Stomach (tissue), 8 donors: ENCODE measurements at regions not wholly inside any gene's neighbourhood (a gene's known extent, or its start where the extent isn't known, plus 50 kb on each side); places are given as distances from the start of the nearest gene placed in this dataset.

Experiments used
- DNase-seq, 2 donors: peaks; one replicate each; pipeline versions ENCODE4 v3.0.0 to v3.0.0-alpha.2; 2013 to 2019
- H3K27ac ChIP-seq, 5 donors: fragments of 200-600 bp in 4 of 5; sonication (generic) in 4 of 5; one replicate each; pipeline ENCODE4 v1.5.1; 2013 to 2019; ENCODE audit warnings: mild to moderate bottlenecking in 1 of 5, moderate library complexity in 1 of 5
- H3K27me3 ChIP-seq, 3 donors: fragments of 200-600 bp; sonication (generic); one replicate each; pipeline ENCODE4 v1.5.1; 2017 to 2019; ENCODE audit warnings: mixed run types in 1 of 3
- H3K36me3 ChIP-seq, 4 donors: fragments of 200-600 bp; sonication (generic); 1 replicate in 3 of 4; 2 replicates in 1 of 4; pipeline ENCODE4 v1.5.1; 2016 to 2019
- H3K4me1 ChIP-seq, 4 donors: fragments of 200-600 bp; sonication (generic); one replicate each; pipeline ENCODE4 v1.5.1; 2016 to 2019
- H3K4me3 ChIP-seq, 4 donors: fragments of 200-600 bp; sonication (generic) in 3 of 4; one replicate each; pipeline ENCODE4 v1.5.1; 2016 to 2019; ENCODE audit warnings: mild to moderate bottlenecking in 1 of 4
- H3K9me3 ChIP-seq, 4 donors: fragments of 200-600 bp; sonication (generic); one replicate each; pipeline ENCODE4 v1.5.1; 2016 to 2019
- CTCF ChIP-seq, 7 experiments: fragments of 450-650 bp in 4 of 7; fragments of 200-600 bp in 3 of 7; sonication (generic) in 3 of 7; IDR thresholded peaks; one replicate each; pipeline ENCODE4 v1.5.1; 2016 to 2019; ENCODE audit warnings: antibody characterized with exemption in 7 of 7, control low read depth in 2 of 7, mild to moderate bottlenecking in 1 of 7
- EP300 ChIP-seq: sonication (generic); formaldehyde crosslinking; IDR thresholded peaks from one replicate; pipeline ENCODE4 v1.6.1; 2017; ENCODE audit warnings: antibody characterized with exemption
- POLR2A ChIP-seq, 4 donors: fragments of 450-650 bp; IDR thresholded peaks; one replicate each; pipeline ENCODE4 v1.6.1; 2016; ENCODE audit warnings: antibody characterized with exemption in 4 of 4, control low read depth in 2 of 4, mild to moderate bottlenecking in 1 of 4, moderate library complexity in 1 of 4
- POLR2AphosphoS5 ChIP-seq, 3 donors: sonication (generic); formaldehyde crosslinking; IDR thresholded peaks; one replicate each; pipeline ENCODE4 v1.6.1; 2016; ENCODE audit warnings: antibody characterized with exemption in 3 of 3
- WGBS, 5 donors: extraction: QIAGEN DNeasy Blood & Tissue Kit in 3 of 5; methylation state at CpG; one replicate each; pipeline versions ENCODE4 v1.1.5 to v1.1.7; 2013 to 2018; 5-methylcytosine and 5-hydroxymethylcytosine counted together
- intact Hi-C: fragments of 100-400 bp; cut with DNase I; formaldehyde crosslinking; loops from one replicate; pipeline ENCODE4 v1.15.1; 2023; ENCODE audit warnings: low total_unique reads
- donor health status: healthy with polysubstance abuse.
- donor health status: Bipolar disorder and iron deficiency.
- donor health status: healthy.

- TF ChIP-seq POLR2AphosphoS5 (IDR thresholded peaks at IDR 0.05) (no peak), CTCF (IDR thresholded peaks at IDR 0.05) (no peak)
- H3K36me3 ChIP-seq, result no peaks in the 10 kb centered on the region
- H3K27ac ChIP-seq, result no peak overlapping the region
- H3K4me1 ChIP-seq, result no peaks in the 10 kb centered on the region
- peaks cover 0 to 1% (median 0%) of the 10 kb centered on the region in 4 donors for H3K9me3 ChIP-seq
- 38 to 50% (median 46%) methylated on average over 2 of the region's 2 CpGs for WGBS, 5 donors
- H3K4me3 ChIP-seq, result no peak overlapping the region
- no peaks in the 10 kb centered on the region for H3K27me3 ChIP-seq
- no peak for DNase-seq
- intact Hi-C loops, result no loop called here
Observed at GRCh38 chr3:87766721-87767120, 292.1 kb downstream of the CGGBP1 start.

- WGBS, 5 donors, result 67 to 73% (median 71%) methylated on average over 3 of the region's 3 CpGs
- Histone ChIP-seq H3K27me3 (no peaks in the 10 kb centered on the region), H3K9me3 (peaks cover 0 to 5% (median 0%) of the 10 kb centered on the region in 4 donors), H3K4me1 (no peaks in the 10 kb centered on the region), H3K4me3 (no peak overlapping the region), H3K27ac (no peak overlapping the region), H3K36me3 (no peaks in the 10 kb centered on the region)
- no peak for TF ChIP-seq CTCF (IDR thresholded peaks at IDR 0.05)
- intact Hi-C loops, result no loop called here
- no peak for DNase-seq
Observed at GRCh38 chr3:87765256-87765655, 293.5 kb downstream of the CGGBP1 start.

GRCh38 chr3:87761795-87762194, 297.0 kb downstream of the CGGBP1 start:
- 94 to 95% (median 95%) methylated on average over 17 of the region's 17 CpGs for WGBS, 5 donors
- intact Hi-C loops, result no loop called here
- no peak overlapping the region for H3K27ac ChIP-seq

GRCh38 chr3:87761341-87761740, 297.5 kb downstream of the CGGBP1 start:
- 92 to 95% (median 94%) methylated on average over 11 of the region's 11 CpGs for WGBS, 5 donors
- Histone ChIP-seq H3K36me3 (no peaks in the 10 kb centered on the region), H3K4me3 (no peak overlapping the region), H3K4me1 (no peaks in the 10 kb centered on the region), H3K27ac (no peak overlapping the region), H3K9me3 (peaks cover 0 to 5% (median 0%) of the 10 kb centered on the region in 4 donors), H3K27me3 (no peaks in the 10 kb centered on the region)
- TF ChIP-seq POLR2A (IDR thresholded peaks at IDR 0.05), result no peak
- TF ChIP-seq CTCF (IDR thresholded peaks at IDR 0.05), result no peak
- TF ChIP-seq EP300, result no peak
- no peak for TF ChIP-seq POLR2AphosphoS5 (IDR thresholded peaks at IDR 0.05)
- DNase-seq, result no peak
- intact Hi-C loops, result no loop called here

More at GRCh38 chr3:87761795-87762194, 297.0 kb downstream of the CGGBP1 start:
- Histone ChIP-seq H3K4me3 (no peak overlapping the region), H3K36me3 (no peaks in the 10 kb centered on the region), H3K4me1 (no peaks in the 10 kb centered on the region), H3K27me3 (no peaks in the 10 kb centered on the region), H3K9me3 (peaks cover 0 to 5% (median 0%) of the 10 kb centered on the region in 4 donors)
- no peak for DNase-seq
- TF ChIP-seq POLR2AphosphoS5 (IDR thresholded peaks at IDR 0.05) (no peak), EP300 (no peak), CTCF (IDR thresholded peaks at IDR 0.05) (no peak), POLR2A (IDR thresholded peaks at IDR 0.05) (no peak)
